KOPT-K1 (cell line): ENCODE measurements at regions not wholly inside any gene's neighbourhood (a gene's known extent, or its start where the extent isn't known, plus 50 kb on each side); places are given as distances from the start of the nearest gene placed in this dataset.
"Not testable (repeated sequence)": the region's sequence is repeated elsewhere in the genome, so short reads cannot be mapped to it uniquely, and the experiment has no call there.

Experiments used
- H3K27ac ChIP-seq: fragments of 200-600 bp; sonication (generic); 2 replicates; pipeline ENCODE4 v1.5.1; 2016; ENCODE audit warnings: antibody characterized with exemption, mild to moderate bottlenecking, low read depth, low read length; ENCODE audit not compliant: poor library complexity, severe bottlenecking
- H3K36me3 ChIP-seq: fragments of 200-600 bp; sonication (generic); 2 replicates; pipeline ENCODE4 v1.5.1; 2017; ENCODE audit warnings: antibody characterized with exemption, mild to moderate bottlenecking, low read length, moderate library complexity; ENCODE audit not compliant: insufficient read depth
- H3K9me3 ChIP-seq: fragments of 200-600 bp; sonication (generic); 2 replicates; pipeline ENCODE4 v1.5.1; 2017; ENCODE audit warnings: antibody characterized with exemption, low read length, mild to moderate bottlenecking; ENCODE audit not compliant: insufficient read depth, poor library complexity, severe bottlenecking

GRCh38 chr6:137813308-137813970 lies 53.6 kb upstream of the TNFAIP3 start:
- Histone ChIP-seq H3K27ac (no peak overlapping the region), H3K36me3 (no peaks in the 10 kb centered on the region), H3K9me3 (no peaks in the 10 kb centered on the region)

DNA sequence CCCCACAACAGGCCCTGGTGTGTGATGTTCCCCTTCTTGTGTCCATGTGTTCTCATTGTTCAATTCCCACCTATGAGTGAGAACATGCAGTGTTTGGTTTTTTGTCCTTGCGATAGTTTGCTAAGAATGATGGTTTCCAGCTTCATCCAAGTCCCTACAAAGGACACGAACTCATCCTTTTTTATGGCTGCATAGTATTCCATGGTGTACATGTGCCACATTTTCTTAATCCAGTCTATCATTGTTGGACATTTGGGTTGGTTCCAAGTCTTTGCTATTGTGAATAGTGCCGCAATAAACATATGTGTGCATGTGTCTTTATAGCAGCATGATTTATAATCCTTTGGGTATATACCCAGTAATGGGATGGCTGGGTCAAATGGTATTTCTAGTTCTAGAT lies 53.0 kb upstream of the TNFAIP3 start:
- not testable (repeated sequence) for H3K36me3 ChIP-seq, H3K27ac ChIP-seq, H3K9me3 ChIP-seq

DNA sequence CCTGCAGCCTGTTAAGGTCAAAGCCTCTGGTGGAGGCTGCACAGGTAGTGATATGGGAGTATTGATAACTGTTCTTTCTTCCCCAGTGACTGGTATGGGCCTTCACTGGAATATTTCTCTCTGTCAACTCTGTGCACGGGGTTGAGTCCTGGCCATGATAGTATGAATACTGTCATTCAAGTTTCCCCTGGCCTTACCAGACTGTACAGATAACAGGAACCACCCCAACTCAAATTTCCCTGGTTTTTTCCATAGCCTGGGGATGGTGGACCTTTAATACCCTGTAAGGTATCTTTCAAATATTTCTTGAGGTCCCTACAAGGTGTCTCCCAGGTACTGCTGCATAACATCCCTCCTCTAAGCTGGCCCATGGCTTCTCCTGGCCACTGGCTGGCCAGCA lies 51.4 kb upstream of the TNFAIP3 start:
- no peaks in the 10 kb centered on the region for H3K36me3 ChIP-seq
- no peak overlapping the region for H3K27ac ChIP-seq
- H3K9me3 ChIP-seq = no peaks in the 10 kb centered on the region

DNA sequence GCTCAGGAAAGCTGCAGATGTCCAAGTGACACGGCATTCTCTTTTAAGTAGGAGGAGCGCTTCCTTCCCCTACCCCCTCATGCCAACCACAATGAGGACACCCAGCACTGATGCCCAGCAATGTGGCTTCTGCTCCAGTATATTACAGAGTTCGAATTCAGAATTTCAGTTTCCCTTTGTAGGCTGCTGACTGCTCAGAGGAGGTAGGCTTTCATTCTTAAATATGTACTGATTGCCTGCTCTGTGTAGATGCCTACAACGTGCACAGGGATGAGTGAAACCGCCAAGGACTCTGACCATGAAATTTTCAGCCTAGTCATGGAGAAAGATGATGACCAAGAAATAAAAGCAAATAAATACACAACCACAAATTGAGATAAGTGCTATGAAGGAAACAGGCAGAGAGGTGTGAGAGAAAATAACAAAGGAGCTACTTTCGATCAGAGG lies 50.9 kb upstream of the TNFAIP3 start:
- H3K27ac ChIP-seq = no peak overlapping the region
- no peaks in the 10 kb centered on the region for H3K36me3 ChIP-seq
- H3K9me3 ChIP-seq = no peaks in the 10 kb centered on the region

GRCh38 chr6:137816688-137817618 lies 50.1 kb upstream of the TNFAIP3 start:
- no peaks in the 10 kb centered on the region for H3K36me3 ChIP-seq
- H3K9me3 ChIP-seq = no peaks in the 10 kb centered on the region
- H3K27ac ChIP-seq = no peak overlapping the region
